Liver (tissue), 8 donors: ENCODE measurements at regions not wholly inside any gene's neighbourhood (a gene's known extent, or its start where the extent isn't known, plus 50 kb on each side); places are given as distances from the start of the nearest gene placed in this dataset.

Source experiments
- DNase-seq: peaks from one replicate; pipeline ENCODE4 v3.0.0-alpha.2; 2017; ENCODE audit warnings: low spot score
- H3K27ac ChIP-seq, 2 donors: one replicate each; pipeline ENCODE4 v1.7.0; 2013; ENCODE audit warnings: inconsistent platforms in 2 of 2, low read length in 2 of 2, control low read depth in 1 of 2, low read depth in 1 of 2, mild to moderate bottlenecking in 1 of 2
- H3K27me3 ChIP-seq, 4 donors: one replicate each; pipeline versions ENCODE4 v1.6.1 to v1.7.0; 2013; ENCODE audit warnings: low read length in 3 of 4, inconsistent platforms in 1 of 4, mild to moderate bottlenecking in 1 of 4, moderate library complexity in 1 of 4; ENCODE audit not compliant: control insufficient read depth in 4 of 4, insufficient read depth in 4 of 4
- H3K36me3 ChIP-seq, 4 donors: one replicate each; pipeline versions ENCODE4 v1.6.1 to v1.7.0; 2013; ENCODE audit warnings: low read length in 3 of 4, mild to moderate bottlenecking in 3 of 4, low read depth in 1 of 4, moderate library complexity in 1 of 4; ENCODE audit not compliant: control insufficient read depth in 4 of 4, insufficient read depth in 3 of 4
- H3K4me1 ChIP-seq, 4 donors: one replicate each; pipeline versions ENCODE4 v1.6.1 to v1.7.0; 2013; ENCODE audit warnings: low read length in 3 of 4, mild to moderate bottlenecking in 3 of 4, moderate library complexity in 1 of 4; ENCODE audit not compliant: control insufficient read depth in 4 of 4, insufficient read depth in 4 of 4
- H3K4me3 ChIP-seq, 3 donors: one replicate each; pipeline versions ENCODE4 v1.6.1 to v1.7.0; 2013; ENCODE audit warnings: low read length in 3 of 3, control low read depth in 1 of 3, low read depth in 1 of 3, mild to moderate bottlenecking in 1 of 3
- H3K9ac ChIP-seq, 2 donors: one replicate each; pipeline ENCODE4 v1.7.0; 2013; ENCODE audit warnings: low read length in 2 of 2, mild to moderate bottlenecking in 2 of 2, moderate library complexity in 2 of 2, control low read depth in 1 of 2, low read depth in 1 of 2
- H3K9me3 ChIP-seq, 4 donors: one replicate each; pipeline versions ENCODE4 v1.6.1 to v1.7.0; 2013; ENCODE audit warnings: low read length in 3 of 4; ENCODE audit not compliant: control insufficient read depth in 4 of 4
- ATF3 ChIP-seq: IDR thresholded peaks from 2 replicates; pipeline ENCODE4 v1.6.1; 2016; ENCODE audit warnings: antibody characterized with exemption
- CTCF ChIP-seq: fragments of 150-350 bp; IDR thresholded peaks from 2 replicates; pipeline ENCODE4 v1.5.1; 2017; ENCODE audit warnings: improper control_type of control experiment, low read depth, low read length; ENCODE audit not compliant: missing input control
- EGR1 ChIP-seq, 2 donors: IDR thresholded peaks; 2 replicates each; pipeline ENCODE4 v1.6.1; 2016 to 2018; ENCODE audit warnings: antibody characterized with exemption in 2 of 2, low read depth in 2 of 2
- FOXA1 ChIP-seq: IDR thresholded peaks from 2 replicates; pipeline ENCODE4 v1.6.1; 2016; ENCODE audit warnings: antibody characterized with exemption
- FOXA2 ChIP-seq: IDR thresholded peaks from 2 replicates; pipeline ENCODE4 v1.6.1; 2016; ENCODE audit warnings: antibody characterized with exemption
- GABPA ChIP-seq, 2 donors: IDR thresholded peaks in 1 of 2; conservative IDR thresholded peaks in 1 of 2; 2 replicates each; pipeline ENCODE4 v1.6.1; 2016; ENCODE audit warnings: antibody characterized with exemption in 2 of 2, mild to moderate bottlenecking in 1 of 2, moderate library complexity in 1 of 2
- HNF4A ChIP-seq, 2 donors: conservative IDR thresholded peaks; 2 replicates each; pipeline ENCODE4 v1.6.1; 2016; ENCODE audit warnings: antibody characterized with exemption in 2 of 2, mild to moderate bottlenecking in 2 of 2
- HNF4G ChIP-seq: IDR thresholded peaks from 2 replicates; pipeline ENCODE4 v1.6.1; 2016; ENCODE audit warnings: antibody characterized with exemption
- JUND ChIP-seq, 2 donors: IDR thresholded peaks; 2 replicates each; pipeline ENCODE4 v1.6.1; 2016; ENCODE audit warnings: antibody characterized with exemption in 2 of 2
- NR2F2 ChIP-seq: IDR thresholded peaks from 2 replicates; pipeline ENCODE4 v1.6.1; 2016; ENCODE audit warnings: antibody characterized with exemption
- RAD21 ChIP-seq, 2 donors: IDR thresholded peaks; 2 replicates each; pipeline ENCODE4 v1.6.1; 2016; ENCODE audit warnings: antibody characterized with exemption in 2 of 2, mild to moderate bottlenecking in 2 of 2
- RXRA ChIP-seq, 2 donors: IDR thresholded peaks; 2 replicates each; pipeline ENCODE4 v1.6.1; 2017 to 2018; ENCODE audit warnings: antibody characterized with exemption in 2 of 2, mild to moderate bottlenecking in 1 of 2
- SP1 ChIP-seq: IDR thresholded peaks from 2 replicates; pipeline ENCODE4 v1.6.1; 2018; ENCODE audit warnings: antibody characterized with exemption, mild to moderate bottlenecking
- TAF1 ChIP-seq: conservative IDR thresholded peaks from 2 replicates; pipeline ENCODE4 v1.6.1; 2016; ENCODE audit warnings: antibody characterized with exemption, mild to moderate bottlenecking
- YY1 ChIP-seq: IDR thresholded peaks from 2 replicates; pipeline ENCODE4 v1.6.1; 2016; ENCODE audit warnings: antibody characterized with exemption, mild to moderate bottlenecking
- ZBTB33 ChIP-seq: IDR thresholded peaks from 2 replicates; pipeline ENCODE4 v1.6.1; 2016; ENCODE audit warnings: antibody characterized with exemption
- whole genome bisulfite sequencing: extraction: QIAGEN DNeasy Blood & Tissue Kit; methylation state at CpG from one replicate; pipeline ENCODE4 v1.1.7; 2013; 5-methylcytosine and 5-hydroxymethylcytosine counted together
- TF ChIP-seq, protein P1 (sequence below): IDR thresholded peaks from 2 replicates; pipeline ENCODE4 v1.6.1; 2016; ENCODE audit warnings: antibody characterized with exemption
- TF ChIP-seq, protein P2 (sequence below): IDR thresholded peaks from 2 replicates; pipeline ENCODE4 v1.6.1; 2016; ENCODE audit warnings: antibody characterized with exemption, mild to moderate bottlenecking
- donor health status: healthy.
- donor health status: healthy.
- donor health status: healthy.
- donor health status: healthy.
- donor health status: healthy.

DNA sequence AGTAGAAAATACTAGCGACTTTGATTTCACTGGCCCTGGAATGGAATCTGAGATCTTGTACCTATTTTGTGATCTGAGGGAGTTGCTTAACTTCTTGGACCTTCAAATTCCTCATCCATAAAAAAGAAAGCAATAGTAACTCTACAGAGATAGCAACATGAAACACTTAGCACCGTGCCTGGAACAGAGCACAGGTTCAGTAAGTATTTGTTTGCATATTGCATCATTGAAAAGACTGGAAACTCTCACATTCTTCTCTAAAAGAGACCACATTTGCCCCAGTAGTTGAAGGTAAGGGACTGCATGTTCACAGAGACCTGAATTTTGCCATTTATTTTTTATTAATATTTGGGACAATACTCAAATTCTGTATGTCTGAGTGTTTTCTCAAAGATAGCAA, 358.1 kb downstream of the COG6 start:
- no peak for TF ChIP-seq GABPA (IDR thresholded peaks at IDR 0.05 in 1 of 2, conservative IDR thresholded peaks at IDR 0.05 in 1 of 2)
- no peak for TF ChIP-seq CTCF
- no peak for TF ChIP-seq JUND (IDR thresholded peaks at IDR 0.05)
- no peak for TF ChIP-seq RAD21 (IDR thresholded peaks at IDR 0.05)
- TF ChIP-seq YY1: no peak
- TF ChIP-seq FOXA1: no peak
- no peak for TF ChIP-seq HNF4A (conservative IDR thresholded peaks at IDR 0.05)
- 67% methylated on average over 2 of the region's 2 CpGs for WGBS

GRCh38 chr13:40016953-40017660, 361.6 kb downstream of the COG6 start:
- TF ChIP-seq TAF1 (no peak), JUND (IDR thresholded peaks at IDR 0.05) (no peak), FOXA2 (no peak), RXRA (IDR thresholded peaks at IDR 0.05) (no peak), EGR1 (IDR thresholded peaks at IDR 0.05; ENCODE audit: low read depth in 2 of 2) (no peak), HNF4A (conservative IDR thresholded peaks at IDR 0.05) (no peak), SP1 (no peak), NR2F2 (no peak), ZBTB33 (no peak), YY1 (no peak), HNF4G (no peak), ATF3 (no peak), CTCF (no peak), RAD21 (IDR thresholded peaks at IDR 0.05) (no peak), FOXA1 (no peak)
- TF ChIP-seq, protein P1, sequence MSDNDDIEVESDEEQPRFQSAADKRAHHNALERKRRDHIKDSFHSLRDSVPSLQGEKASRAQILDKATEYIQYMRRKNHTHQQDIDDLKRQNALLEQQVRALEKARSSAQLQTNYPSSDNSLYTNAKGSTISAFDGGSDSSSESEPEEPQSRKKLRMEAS: no peak
- TF ChIP-seq, protein P2, sequence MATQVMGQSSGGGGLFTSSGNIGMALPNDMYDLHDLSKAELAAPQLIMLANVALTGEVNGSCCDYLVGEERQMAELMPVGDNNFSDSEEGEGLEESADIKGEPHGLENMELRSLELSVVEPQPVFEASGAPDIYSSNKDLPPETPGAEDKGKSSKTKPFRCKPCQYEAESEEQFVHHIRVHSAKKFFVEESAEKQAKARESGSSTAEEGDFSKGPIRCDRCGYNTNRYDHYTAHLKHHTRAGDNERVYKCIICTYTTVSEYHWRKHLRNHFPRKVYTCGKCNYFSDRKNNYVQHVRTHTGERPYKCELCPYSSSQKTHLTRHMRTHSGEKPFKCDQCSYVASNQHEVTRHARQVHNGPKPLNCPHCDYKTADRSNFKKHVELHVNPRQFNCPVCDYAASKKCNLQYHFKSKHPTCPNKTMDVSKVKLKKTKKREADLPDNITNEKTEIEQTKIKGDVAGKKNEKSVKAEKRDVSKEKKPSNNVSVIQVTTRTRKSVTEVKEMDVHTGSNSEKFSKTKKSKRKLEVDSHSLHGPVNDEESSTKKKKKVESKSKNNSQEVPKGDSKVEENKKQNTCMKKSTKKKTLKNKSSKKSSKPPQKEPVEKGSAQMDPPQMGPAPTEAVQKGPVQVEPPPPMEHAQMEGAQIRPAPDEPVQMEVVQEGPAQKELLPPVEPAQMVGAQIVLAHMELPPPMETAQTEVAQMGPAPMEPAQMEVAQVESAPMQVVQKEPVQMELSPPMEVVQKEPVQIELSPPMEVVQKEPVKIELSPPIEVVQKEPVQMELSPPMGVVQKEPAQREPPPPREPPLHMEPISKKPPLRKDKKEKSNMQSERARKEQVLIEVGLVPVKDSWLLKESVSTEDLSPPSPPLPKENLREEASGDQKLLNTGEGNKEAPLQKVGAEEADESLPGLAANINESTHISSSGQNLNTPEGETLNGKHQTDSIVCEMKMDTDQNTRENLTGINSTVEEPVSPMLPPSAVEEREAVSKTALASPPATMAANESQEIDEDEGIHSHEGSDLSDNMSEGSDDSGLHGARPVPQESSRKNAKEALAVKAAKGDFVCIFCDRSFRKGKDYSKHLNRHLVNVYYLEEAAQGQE: no peak
- no peak overlapping the region for H3K27ac ChIP-seq
- DNase-seq: no peak
- no peak overlapping the region for H3K9ac ChIP-seq
- H3K27me3 ChIP-seq: no peaks in the 10 kb centered on the region
- H3K4me3 ChIP-seq: no peak overlapping the region
- no peaks in the 10 kb centered on the region for H3K9me3 ChIP-seq
- no peaks in the 10 kb centered on the region for H3K4me1 ChIP-seq
- no peaks in the 10 kb centered on the region for H3K36me3 ChIP-seq
- WGBS: 83% methylated on average over 7 of the region's 7 CpGs

More for the DNA sequence above, 358.1 kb downstream of the COG6 start:
- Histone ChIP-seq H3K9me3 (no peaks in the 10 kb centered on the region), H3K36me3 (no peaks in the 10 kb centered on the region), H3K4me1 (no peaks in the 10 kb centered on the region), H3K9ac (no peak overlapping the region), H3K4me3 (no peak overlapping the region), H3K27me3 (no peaks in the 10 kb centered on the region), H3K27ac (no peak overlapping the region)
- DNase-seq: no peak
